Epithelial cell of proximal tubule (primary cell): ENCODE measurements at regions not wholly inside any gene's neighbourhood (a gene's known extent, or its start where the extent isn't known, plus 50 kb on each side); places are given as distances from the start of the nearest gene placed in this dataset.

Source experiments
- DNase-seq: peaks from one replicate; pipeline ENCODE4 v3.0.0-alpha.2; 2011; ENCODE audit warnings: low read depth
- H3K4me3 ChIP-seq: 2 replicates; pipeline ENCODE4 v1.5.1; 2011; ENCODE audit warnings: low read depth, mild to moderate bottlenecking, low read length
- TF ChIP-seq, protein P1 (sequence below): conservative IDR thresholded peaks from 2 replicates; pipeline ENCODE4 v1.5.1; 2012; ENCODE audit warnings: low read depth, mild to moderate bottlenecking, low read length

DNA sequence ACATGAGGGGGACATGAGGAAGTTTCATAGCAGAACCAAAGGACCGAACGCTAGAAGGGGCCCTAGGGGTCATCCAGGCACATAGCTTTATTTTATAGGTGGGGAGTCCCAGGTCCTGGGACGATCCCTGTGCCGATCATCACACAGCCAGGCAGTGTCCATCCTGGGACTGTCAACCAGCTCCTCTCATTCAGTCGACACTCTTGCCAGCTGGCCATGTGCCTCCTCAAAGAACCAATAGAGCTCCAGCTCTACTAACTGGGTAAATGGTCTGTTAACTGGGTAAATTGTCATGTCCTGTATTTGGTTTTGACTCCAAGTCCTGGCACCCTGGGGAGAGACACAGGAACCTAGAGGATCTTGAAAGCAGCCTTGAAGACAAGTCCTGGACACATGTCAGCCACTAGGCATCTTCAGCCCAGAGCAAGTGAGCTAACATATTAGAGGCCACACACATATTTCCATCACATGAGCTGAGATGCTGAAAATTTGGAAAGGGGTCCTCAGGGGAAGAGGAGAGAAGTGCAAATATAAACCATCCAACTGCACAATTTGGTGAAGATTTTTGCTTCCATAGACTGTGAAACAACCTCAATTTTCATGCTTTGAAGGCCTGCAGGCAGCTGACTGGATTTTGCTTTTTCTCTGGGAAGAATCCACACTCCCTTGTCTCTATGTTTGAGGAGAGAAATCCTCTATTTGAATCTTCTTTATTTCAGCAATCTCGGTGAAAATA lies 361.1 kb upstream of the SLC14A2 start:
- H3K4me3 ChIP-seq: no peak overlapping the region
- no peak for DNase-seq
- TF ChIP-seq, protein P1, sequence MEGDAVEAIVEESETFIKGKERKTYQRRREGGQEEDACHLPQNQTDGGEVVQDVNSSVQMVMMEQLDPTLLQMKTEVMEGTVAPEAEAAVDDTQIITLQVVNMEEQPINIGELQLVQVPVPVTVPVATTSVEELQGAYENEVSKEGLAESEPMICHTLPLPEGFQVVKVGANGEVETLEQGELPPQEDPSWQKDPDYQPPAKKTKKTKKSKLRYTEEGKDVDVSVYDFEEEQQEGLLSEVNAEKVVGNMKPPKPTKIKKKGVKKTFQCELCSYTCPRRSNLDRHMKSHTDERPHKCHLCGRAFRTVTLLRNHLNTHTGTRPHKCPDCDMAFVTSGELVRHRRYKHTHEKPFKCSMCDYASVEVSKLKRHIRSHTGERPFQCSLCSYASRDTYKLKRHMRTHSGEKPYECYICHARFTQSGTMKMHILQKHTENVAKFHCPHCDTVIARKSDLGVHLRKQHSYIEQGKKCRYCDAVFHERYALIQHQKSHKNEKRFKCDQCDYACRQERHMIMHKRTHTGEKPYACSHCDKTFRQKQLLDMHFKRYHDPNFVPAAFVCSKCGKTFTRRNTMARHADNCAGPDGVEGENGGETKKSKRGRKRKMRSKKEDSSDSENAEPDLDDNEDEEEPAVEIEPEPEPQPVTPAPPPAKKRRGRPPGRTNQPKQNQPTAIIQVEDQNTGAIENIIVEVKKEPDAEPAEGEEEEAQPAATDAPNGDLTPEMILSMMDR: no peak

DNA sequence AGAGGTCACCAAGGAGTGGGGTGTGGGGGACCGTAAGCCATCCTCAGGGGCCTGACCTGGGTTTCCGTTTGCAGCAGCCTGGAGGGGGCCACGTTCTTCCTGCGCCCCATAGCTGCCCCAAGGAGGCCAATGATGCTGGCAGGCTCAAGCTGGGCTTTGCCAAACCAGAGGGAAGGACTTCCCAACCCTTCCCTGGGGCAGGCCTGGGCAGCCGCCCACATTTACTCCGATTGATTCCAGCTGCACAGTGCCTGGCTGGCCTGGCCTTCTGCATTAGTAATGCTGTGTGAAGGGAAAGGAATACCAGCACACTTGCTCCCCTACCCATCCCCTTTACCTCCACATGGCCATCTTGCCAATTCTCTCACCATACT lies 360.6 kb upstream of the SLC14A2 start:
- TF ChIP-seq, protein P1: no peak
- no peak for DNase-seq
- no peak overlapping the region for H3K4me3 ChIP-seq

DNA sequence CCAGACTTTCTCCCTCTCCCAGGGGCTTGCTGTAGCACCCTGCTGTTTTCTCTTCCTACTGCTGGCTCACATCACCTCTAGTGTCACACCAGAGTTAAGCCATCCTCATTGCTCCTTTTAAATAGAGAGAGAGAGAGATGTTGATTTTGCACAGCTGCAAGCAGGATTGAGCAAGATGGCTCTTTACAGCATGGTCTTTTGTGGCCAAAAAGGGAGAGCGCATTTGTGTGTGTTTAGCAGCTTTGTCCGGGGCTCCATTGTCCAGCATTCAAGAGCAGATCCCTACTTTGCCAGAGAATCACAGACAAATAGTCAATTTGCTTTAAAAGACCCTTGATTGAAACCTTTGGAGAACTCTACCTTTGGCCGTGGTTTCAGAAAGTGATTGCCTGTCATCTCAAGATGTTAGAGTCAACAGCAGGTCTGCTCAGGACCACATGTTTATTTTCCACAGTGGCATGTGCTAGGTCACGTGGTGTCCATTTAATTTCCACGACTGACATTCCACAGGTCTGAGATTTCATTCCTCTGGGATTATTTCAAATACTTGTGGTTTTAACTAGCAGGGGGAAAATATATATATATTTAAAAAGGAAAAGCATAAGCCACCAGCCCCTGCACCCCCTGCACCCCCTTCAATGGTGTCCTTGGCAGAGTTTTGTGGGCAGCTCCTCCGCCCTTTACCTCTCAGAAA lies 359.9 kb upstream of the SLC14A2 start:
- H3K4me3 ChIP-seq: no peak overlapping the region
- DNase-seq: no peak
- TF ChIP-seq, protein P1: no peak

DNA sequence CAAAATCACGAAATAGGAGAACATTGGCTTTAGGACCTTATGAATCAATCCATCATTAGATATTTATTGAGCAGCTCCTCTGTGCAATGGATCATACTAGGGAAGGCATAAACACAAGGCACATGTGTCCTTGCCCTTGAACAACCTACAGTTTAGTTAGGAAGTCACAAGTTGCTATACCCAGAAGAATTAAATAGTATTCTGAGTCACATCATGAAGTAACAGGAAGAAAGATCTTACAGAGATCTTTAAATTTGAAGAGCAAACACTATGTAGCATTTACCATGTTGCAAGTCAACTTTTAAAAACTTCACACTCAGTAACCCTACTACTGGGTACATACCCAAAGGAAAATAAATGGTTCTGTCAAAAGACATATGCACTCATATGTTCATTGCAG lies 355.2 kb upstream of the SLC14A2 start:
- DNase-seq: no peak
- TF ChIP-seq, protein P1: no peak
- H3K4me3 ChIP-seq: no peak overlapping the region

DNA sequence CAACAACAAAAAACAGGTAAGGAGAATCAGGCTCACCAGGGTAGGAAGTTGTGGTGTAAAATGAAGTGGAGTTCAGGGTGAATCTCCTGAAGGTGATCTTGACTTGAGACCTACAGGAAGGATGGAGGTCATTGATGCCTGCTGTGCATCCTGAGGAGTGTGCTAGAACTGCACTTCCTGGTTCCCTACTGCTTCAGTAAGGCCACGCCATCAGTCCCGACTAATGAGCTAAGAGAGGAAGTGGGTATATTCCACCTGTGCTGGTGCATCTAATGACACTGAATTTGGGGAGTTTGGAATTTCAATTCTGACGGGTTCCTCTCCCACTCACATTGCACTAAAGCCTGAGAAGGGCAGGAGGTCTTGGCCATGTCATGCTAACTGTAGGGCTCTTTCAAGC lies 349.3 kb upstream of the SLC14A2 start:
- TF ChIP-seq, protein P1: no peak
- H3K4me3 ChIP-seq: no peak overlapping the region

DNA sequence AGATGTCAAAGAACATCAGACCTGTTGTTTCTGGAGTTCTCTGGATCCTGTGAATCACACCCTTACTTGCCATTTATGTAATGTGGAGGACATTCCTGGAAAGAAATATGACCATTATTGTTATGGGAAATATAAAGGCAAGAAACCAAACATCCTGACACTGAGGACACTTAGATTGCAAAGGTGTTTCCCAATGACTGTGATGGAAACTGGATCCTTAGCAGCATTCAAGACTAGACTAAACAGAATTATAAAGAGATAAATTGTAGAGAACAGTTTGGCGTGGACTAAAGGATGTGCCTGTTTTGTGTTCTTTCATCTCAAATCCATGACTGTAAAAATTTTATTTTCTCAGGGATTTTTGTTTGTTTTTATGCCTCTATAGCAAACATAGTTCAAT lies 347.7 kb upstream of the SLC14A2 start:
- DNase-seq: no peak
- TF ChIP-seq, protein P1: no peak
- no peak overlapping the region for H3K4me3 ChIP-seq

More for the DNA sequence above, 349.3 kb upstream of the SLC14A2 start:
- no peak for DNase-seq

DNA sequence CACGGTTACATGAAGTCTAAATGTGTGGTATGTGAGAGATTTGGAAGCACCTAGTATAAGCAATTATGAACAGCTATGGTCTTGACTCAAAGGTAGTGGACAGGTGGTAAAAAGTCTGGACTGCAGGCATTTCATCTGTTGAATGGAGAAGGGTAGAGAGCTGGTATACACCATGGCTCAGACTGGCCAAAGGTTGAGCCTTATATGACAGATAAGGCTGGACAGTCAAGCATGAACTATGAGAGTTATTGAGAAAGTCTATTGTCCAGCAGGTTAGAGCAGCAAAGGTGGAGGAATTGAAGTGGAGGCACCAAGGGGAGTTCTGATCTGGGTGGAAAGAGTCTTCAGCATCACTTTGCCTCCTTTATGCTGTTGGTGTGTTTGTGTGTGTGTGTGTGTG lies 346.7 kb upstream of the SLC14A2 start:
- TF ChIP-seq, protein P1: no peak
- H3K4me3 ChIP-seq: no peak overlapping the region
- no peak for DNase-seq
